GM12873 (cell line): ENCODE measurements at regions not wholly inside any gene's neighbourhood (a gene's known extent, or its start where the extent isn't known, plus 50 kb on each side); places are given as distances from the start of the nearest gene placed in this dataset.

ENCODE experiments used
- TF ChIP-seq, protein P1 (sequence below): IDR thresholded peaks from 2 replicates; pipeline ENCODE4 v1.5.1; 2012; ENCODE audit warnings: low read depth, mild to moderate bottlenecking, moderate library complexity, low read length, control low read depth; ENCODE audit not compliant: insufficient read depth; ENCODE audit errors: missing control alignments

DNA sequence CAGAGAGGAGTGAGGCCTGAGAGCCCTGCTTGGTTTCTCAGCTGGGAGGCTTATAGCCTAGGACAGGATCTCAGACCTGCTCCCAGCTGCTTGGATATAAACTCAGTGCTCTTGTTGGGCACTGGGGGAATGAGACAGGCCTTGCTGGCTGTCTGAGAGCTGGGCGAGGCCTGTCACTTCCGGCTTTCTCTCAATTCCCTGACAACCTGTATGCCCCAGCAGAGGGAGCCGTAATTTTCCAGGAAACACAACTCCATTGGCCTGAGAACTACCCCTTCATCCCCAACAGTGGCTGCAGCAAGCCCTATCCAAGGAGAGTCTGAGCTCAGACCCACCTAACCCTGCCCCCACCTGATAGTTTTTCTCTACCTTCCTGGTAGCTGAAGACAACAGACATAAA, 258.3 kb upstream of the STXBP6 start:
- TF ChIP-seq, protein P1, sequence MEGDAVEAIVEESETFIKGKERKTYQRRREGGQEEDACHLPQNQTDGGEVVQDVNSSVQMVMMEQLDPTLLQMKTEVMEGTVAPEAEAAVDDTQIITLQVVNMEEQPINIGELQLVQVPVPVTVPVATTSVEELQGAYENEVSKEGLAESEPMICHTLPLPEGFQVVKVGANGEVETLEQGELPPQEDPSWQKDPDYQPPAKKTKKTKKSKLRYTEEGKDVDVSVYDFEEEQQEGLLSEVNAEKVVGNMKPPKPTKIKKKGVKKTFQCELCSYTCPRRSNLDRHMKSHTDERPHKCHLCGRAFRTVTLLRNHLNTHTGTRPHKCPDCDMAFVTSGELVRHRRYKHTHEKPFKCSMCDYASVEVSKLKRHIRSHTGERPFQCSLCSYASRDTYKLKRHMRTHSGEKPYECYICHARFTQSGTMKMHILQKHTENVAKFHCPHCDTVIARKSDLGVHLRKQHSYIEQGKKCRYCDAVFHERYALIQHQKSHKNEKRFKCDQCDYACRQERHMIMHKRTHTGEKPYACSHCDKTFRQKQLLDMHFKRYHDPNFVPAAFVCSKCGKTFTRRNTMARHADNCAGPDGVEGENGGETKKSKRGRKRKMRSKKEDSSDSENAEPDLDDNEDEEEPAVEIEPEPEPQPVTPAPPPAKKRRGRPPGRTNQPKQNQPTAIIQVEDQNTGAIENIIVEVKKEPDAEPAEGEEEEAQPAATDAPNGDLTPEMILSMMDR = no peak

DNA sequence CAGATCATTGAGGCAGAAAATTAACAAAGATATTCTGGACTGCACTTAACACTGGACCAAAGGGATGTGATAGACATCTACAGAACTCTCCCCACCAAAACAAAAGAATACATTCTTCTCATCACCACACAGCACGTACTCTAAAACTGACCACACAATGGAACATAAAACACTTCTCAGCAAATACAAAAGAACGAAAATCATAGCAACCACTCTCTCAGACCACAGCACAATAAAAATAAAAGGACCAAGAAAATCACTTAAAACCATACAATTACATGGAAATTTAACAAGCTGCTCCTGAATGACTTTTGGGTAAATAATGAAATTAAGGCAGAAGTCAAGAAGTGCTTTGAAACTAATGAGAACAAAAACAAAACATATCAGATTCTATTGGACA, 254.0 kb upstream of the STXBP6 start:
- TF ChIP-seq, protein P1 = no peak

DNA sequence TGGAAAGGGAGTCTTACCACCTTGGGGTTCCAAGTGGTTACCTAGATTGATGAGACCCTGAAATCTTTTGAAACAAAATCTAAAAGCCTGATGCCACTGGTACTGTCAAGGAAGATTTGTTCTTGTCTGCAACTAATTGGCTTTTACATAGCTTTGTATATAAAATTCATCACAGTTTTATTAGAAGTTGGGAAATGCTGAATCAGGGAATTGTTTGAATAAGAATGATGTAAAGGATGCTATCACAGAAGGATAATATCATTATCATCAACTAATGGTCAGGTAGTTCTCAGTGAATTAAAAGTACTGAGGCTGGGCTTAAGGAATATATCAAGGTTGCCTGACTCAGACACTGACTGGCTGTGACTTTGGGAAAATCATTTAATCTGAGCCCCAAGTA, 248.3 kb upstream of the STXBP6 start:
- TF ChIP-seq, protein P1 = no peak

DNA sequence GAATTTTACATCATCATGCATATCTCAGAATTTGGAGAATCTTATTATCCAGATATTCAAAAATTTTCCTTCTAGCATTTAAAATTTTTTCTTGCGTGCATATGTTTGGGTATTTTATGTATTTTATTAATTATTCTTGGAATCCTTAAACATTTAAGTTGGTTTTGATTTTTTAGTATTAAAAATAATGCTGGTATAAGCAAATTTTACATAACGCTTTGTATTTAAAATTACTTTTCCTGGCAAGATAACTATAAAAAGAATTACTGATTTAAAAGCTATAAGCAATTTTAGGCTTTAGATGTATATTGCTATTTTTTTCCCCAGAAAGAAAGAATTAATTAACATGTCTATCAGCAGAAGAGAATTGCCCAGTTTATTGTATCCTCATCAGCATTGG, 224.6 kb upstream of the STXBP6 start:
- TF ChIP-seq, protein P1 = no peak

DNA sequence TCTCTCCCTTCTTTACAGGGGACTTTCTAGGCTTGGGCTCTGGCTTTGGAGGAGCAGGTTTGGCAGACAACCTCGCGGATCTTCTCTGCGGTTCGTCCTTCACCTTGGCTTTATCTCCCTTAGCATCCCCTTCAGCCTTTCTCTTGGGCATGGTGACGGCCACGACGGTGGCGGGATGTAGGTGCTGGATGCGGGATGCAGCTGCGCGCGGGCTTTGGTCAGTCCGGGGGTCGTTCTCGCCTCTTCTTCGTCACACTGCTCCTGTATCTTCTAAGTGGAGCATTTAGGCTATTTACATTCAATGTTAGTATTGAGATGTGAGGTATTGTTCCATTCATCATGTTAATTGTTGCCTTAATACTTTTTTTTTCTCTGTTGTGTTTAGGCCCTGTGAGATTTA, 217.2 kb upstream of the STXBP6 start:
- TF ChIP-seq, protein P1 = no peak

DNA sequence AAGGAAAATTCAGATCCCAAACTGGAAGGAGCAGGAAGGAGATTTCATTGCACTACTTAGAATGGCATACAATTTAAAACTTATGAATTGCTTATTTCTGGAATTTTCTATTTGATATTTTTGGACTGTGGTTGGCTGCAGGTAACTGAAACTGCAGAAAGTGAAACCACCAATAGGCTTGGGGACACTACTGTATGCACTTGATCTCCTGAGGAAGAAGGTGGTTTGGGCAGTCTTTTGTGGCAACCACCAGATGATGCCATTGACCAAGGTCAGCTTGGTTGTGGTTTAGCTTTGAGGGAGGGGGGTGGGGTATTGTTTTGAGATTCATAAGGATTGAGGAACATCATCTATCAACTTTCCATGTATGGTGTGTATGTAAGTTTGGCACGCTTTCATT, 209.5 kb upstream of the STXBP6 start:
- TF ChIP-seq, protein P1 = no peak

DNA sequence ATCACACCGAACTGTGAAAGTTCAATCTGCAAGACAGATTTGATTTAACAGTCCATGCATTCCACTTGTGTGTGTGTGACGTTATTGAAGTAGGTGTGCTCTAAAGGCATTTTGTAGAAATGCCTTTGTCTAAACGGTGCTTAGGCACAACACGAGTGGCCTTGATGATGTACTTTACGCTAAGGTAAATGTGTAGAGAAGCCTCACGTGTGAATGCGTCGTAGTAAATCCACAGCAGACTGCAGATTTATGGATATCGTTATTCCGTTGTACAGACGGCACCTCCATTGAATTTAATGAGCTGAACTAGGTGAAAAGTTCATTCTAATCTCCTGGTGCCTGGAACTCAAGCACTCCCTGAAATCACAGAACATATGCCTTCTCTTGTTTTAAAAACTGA, 202.8 kb upstream of the STXBP6 start:
- TF ChIP-seq, protein P1 = no peak
